K562 (cell line): ENCODE measurements at regions not wholly inside any gene's neighbourhood (a gene's known extent, or its start where the extent isn't known, plus 50 kb on each side); places are given as distances from the start of the nearest gene placed in this dataset.

Experiments used
- EP400 ChIP-seq: fragments of 450-650 bp; IDR thresholded peaks from 2 replicates; pipeline ENCODE4 v1.6.1; 2017; ENCODE audit warnings: antibody characterized with exemption, mild to moderate bottlenecking, moderate library complexity
- FOXP1 ChIP-seq: sonication (generic); formaldehyde crosslinking; IDR thresholded peaks from 2 replicates; pipeline ENCODE4 v1.8.0; 2022; ENCODE audit warnings: mild to moderate bottlenecking, missing genetic modification reagents
- MEF2A ChIP-seq: IDR thresholded peaks from 2 replicates; pipeline ENCODE4 v1.6.1; 2011; ENCODE audit warnings: low read depth, mild to moderate bottlenecking, low read length, moderate library complexity; ENCODE audit not compliant: control insufficient read depth
- MTA2 ChIP-seq: fragments of 450-650 bp; IDR thresholded peaks from 2 replicates; pipeline ENCODE4 v1.6.1; 2016; ENCODE audit warnings: low read depth
- TF ChIP-seq, protein P1 (sequence below): fragments of 250-450 bp; sonication (Bioruptor Pico); IDR thresholded peaks from 2 replicates; pipeline ENCODE4 v1.4.0; 2020; ENCODE audit warnings: mild to moderate bottlenecking, moderate library complexity
- TF ChIP-seq, protein P2 (sequence below), 3 experiments: IDR thresholded peaks in 2 of 3; conservative IDR thresholded peaks in 1 of 3; 2 replicates each; pipeline ENCODE4 v1.5.1; 2011 to 2012; ENCODE audit warnings: low read length in 3 of 3, mild to moderate bottlenecking in 3 of 3, control low read depth in 2 of 3, improper control_type of control experiment in 1 of 3, inconsistent platforms in 1 of 3, low read depth in 1 of 3, mixed read lengths in 1 of 3, moderate library complexity in 1 of 3; ENCODE audit not compliant: insufficient read depth in 2 of 3
- TF ChIP-seq, protein P3 (sequence below): fragments of 450-650 bp; formaldehyde crosslinking; IDR thresholded peaks from 2 replicates; pipeline ENCODE4 v1.4.0; 2020; ENCODE audit warnings: mild to moderate bottlenecking, mixed read lengths

DNA sequence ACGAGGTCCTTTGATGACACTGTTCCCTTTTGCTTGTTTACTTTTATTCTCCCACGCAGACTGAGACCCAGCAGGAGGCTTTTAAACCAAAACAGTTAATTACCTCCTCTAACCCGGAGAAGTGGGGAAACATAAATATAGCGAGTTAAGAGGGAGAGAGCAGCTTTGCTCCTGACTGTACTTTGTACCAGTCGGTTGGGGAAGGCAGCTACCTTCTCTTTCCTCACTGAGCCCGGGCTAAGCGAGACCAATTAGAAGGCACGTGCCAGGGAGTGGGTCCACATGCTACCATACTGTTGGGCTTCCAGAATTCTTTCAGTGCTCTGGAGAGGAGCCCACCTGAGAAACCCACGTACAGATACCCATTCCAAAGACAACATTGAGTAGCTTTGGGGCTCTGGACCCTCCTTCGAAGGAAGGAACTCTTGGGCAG lies 124.2 kb downstream of the ZIC5 start:
- TF ChIP-seq EP400 (no peak), MEF2A (no peak), MTA2 (no peak), FOXP1 (CRISPR knock-in tag) (no peak)
- TF ChIP-seq, protein P1, sequence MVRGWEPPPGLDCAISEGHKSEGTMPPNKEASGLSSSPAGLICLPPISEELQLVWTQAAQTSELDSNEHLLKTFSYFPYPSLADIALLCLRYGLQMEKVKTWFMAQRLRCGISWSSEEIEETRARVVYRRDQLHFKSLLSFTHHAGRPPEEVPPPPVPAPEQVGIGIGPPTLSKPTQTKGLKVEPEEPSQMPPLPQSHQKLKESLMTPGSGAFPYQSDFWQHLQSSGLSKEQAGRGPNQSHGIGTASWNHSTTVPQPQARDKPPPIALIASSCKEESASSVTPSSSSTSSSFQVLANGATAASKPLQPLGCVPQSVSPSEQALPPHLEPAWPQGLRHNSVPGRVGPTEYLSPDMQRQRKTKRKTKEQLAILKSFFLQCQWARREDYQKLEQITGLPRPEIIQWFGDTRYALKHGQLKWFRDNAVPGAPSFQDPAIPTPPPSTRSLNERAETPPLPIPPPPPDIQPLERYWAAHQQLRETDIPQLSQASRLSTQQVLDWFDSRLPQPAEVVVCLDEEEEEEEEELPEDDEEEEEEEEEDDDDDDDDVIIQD (CRISPR knock-in tag) = no peak
- TF ChIP-seq, protein P2, sequence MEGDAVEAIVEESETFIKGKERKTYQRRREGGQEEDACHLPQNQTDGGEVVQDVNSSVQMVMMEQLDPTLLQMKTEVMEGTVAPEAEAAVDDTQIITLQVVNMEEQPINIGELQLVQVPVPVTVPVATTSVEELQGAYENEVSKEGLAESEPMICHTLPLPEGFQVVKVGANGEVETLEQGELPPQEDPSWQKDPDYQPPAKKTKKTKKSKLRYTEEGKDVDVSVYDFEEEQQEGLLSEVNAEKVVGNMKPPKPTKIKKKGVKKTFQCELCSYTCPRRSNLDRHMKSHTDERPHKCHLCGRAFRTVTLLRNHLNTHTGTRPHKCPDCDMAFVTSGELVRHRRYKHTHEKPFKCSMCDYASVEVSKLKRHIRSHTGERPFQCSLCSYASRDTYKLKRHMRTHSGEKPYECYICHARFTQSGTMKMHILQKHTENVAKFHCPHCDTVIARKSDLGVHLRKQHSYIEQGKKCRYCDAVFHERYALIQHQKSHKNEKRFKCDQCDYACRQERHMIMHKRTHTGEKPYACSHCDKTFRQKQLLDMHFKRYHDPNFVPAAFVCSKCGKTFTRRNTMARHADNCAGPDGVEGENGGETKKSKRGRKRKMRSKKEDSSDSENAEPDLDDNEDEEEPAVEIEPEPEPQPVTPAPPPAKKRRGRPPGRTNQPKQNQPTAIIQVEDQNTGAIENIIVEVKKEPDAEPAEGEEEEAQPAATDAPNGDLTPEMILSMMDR (IDR thresholded peaks at IDR 0.05 in 2 of 3, conservative IDR thresholded peaks at IDR 0.05 in 1 of 3; ENCODE audit: insufficient read depth in 2 of 3, low read depth in 1 of 3, low read length in 3 of 3) = no peak
- TF ChIP-seq, protein P3, sequence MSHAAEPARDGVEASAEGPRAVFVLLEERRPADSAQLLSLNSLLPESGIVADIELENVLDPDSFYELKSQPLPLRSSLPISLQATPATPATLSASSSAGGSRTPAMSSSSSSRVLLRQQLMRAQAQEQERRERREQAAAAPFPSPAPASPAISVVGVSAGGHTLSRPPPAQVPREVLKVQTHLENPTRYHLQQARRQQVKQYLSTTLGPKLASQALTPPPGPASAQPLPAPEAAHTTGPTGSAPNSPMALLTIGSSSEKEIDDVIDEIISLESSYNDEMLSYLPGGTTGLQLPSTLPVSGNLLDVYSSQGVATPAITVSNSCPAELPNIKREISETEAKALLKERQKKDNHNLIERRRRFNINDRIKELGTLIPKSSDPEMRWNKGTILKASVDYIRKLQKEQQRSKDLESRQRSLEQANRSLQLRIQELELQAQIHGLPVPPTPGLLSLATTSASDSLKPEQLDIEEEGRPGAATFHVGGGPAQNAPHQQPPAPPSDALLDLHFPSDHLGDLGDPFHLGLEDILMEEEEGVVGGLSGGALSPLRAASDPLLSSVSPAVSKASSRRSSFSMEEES (CRISPR knock-in tag) = no peak
